GM19238 (cell line): ENCODE measurements at regions not wholly inside any gene's neighbourhood (a gene's known extent, or its start where the extent isn't known, plus 50 kb on each side); places are given as distances from the start of the nearest gene placed in this dataset.
A peak's percentile ranks its signal among the peaks of the same experiment; 100 is the strongest.

Experiments
- DNase-seq: peaks from one replicate; pipeline ENCODE4 v3.0.0; 2011; ENCODE audit warnings: low spot score; ENCODE audit not compliant: insufficient read length

DNA sequence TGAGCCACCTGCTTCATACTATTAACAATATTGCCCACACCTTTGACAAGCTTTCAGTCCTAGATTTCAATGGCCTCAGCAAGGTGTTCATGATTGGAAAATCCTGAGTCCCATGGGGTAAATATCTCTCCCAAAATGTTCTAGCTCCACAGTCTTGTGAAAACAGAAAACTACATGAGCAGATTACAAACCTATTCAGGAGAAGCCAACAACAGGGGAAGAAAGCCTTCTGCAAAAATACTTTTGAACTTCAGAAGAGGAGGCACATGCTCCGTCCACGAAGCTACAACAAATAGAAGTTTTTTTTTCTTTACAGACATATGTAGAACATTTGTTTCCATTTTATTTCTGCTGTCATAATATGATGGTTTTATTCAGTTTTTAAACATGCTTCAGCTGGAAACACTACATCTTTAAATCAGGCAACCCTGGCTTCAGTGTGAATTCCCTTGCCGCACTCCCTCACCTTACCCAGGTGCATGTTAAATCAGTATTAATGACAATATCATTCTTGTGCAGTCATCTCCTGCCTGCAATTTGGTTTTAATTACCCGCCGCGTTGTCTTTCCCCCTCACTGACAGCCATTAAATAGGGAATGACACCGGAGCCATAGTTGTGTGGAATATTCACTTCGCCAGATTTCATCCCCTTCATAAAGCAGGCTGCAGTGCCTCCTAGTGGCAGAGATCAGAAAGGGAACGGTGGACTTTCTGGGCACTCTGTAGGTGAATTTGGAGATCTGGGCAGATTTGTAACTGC, 725.5 kb upstream of the ARRDC4 start:
- peak; percentile 4 for DNase-seq

DNA sequence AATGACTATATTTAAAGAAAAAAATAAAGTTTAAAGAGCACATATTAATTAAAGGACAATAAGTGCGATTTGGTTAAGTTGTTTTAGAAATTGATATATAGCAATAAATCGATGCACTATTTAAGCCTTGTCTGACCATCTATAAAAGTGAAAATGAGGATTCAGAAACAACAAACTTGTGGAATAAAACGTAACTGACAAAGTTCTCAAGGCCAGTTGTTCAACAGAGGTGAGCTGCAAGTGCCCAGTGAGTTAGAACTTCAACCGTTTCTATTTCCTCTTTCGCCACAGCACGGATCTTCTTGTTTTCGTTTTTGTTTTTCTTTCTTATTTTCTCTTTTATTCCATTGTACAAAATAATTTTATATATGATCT, 724.9 kb upstream of the ARRDC4 start:
- DNase-seq: no peak

DNA sequence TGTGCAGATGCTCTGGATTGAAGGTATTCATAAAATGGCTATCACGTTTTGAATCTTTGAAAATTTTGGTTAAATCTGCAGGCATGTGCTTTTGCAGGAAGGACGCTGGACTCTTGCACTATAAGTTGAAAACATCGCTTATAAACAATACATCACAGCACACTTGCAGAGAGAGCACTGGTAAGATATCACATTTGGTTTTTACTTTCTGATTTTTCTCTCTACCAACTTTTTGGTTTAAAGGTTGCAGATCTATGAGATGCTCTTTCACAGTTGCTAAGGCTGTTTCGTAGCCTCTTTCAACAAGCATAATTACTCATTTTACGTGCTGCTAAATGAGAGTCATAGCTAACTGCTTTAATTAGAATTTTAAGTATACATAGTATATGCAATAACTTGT, 724.4 kb upstream of the ARRDC4 start:
- DNase-seq: no peak

DNA sequence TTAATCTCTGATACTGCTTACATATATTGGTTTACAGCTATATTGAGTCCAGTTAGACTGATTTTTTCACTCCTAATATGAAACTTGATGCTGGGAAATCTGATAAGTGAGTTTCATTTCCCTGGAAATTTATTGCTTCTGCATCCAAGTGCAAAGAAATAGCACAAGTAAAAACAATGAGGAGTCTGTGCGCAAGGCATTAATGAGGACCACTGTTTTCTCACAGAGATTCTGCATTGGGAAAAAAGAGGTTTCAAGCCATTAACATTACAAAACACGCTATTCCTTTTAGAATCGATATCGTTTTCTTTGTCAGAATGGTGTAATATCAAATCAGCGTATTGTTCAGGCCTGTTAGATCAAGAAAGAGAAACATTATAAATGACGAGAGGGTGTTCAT, 723.3 kb upstream of the ARRDC4 start:
- DNase-seq: no peak

DNA sequence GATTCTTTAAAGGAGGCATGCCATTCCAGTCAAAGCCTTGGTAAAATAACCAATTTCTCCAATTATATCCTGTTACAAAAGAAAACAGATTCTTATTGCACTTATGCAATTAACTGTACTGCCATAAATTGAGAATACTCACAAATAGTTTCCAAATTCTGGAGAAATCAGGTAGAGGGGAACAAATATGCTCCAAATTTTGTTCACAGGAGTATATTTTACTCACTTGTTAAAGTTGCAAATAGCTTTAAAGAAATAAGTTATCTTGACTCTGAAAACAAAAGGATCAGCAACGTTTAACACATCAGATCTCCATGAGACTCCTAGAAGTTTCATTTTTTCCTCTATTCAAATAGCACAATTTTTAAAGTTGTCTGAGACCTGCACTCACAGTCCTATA, 712.1 kb upstream of the ARRDC4 start:
- DNase-seq: no peak

DNA sequence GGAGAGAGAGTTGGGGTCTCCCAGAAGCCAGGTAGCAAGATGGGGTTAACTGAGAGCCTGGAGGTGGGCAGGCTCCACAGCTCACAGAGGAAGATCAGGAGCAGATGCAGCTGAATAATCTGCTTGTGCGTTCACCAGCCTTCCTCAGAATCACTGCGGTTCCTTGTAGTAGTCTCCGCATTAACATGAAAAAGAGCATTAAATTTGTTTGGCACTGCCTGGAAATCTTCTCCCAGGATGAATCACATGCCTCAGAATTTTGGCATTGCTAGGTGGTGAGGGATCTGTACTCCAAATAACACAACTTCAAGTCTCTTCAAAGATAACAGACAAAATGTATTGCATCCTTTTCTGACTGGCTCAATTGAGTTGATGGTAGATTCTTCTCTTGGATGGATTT, 700.6 kb upstream of the ARRDC4 start:
- DNase-seq: no peak

DNA sequence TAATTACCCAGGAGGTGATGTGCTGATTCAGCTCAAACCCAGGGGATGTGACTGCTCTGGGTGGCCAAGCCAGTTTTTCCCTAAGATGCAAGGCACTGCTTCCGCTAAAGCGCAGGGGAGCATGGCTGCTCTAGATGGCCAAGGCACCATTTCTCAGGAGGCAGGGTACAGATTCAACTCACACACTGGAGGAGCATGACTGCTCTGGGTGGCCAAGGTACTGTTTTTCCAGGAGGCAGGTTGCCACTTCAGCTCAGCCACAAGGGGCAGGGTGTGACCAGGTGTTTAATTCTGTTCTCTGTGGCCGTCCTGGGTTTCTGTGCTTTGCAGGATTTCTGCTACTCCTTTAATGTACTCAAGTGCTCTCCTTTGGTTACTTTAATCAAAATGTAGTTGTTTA, 659.3 kb upstream of the ARRDC4 start:
- no peak for DNase-seq

DNA sequence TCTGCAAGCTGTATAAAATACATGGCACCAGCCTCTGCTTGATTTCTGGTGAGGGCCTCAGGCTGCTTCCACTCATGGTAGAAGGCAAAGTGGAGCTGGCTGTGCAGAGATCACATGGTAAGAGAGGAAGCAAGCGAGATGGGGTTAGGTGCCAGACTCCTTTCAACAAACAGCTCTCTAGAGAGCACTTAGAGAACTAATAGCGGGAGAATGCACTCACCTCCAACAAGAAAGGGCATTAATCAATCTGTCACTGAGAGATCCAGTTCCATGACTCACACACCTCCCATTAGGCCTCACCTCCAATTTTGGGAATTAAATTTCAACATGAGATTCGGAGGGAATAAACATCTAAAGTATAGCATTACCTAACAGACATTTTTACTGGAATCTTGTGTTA, 644.1 kb upstream of the ARRDC4 start:
- DNase-seq: no peak

DNA sequence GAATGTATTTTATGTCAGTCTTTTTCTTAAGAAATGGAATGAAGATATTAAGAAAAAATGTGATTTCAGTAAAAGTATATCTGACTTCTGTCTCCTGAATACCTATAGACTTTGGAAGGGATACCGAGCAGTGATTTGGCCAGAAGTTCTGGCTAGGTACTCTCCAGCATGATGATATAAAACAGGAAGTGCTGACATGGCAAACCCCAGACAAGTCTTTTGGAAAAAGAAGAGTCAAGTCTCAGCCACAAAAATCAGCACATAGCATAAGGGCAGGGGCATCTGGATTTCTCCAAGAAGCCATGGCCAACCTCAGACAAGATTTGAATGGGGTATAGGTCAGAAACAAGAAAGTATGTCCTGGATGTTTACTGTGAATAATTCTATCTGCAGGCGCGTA, 643.3 kb upstream of the ARRDC4 start:
- DNase-seq: no peak

DNA sequence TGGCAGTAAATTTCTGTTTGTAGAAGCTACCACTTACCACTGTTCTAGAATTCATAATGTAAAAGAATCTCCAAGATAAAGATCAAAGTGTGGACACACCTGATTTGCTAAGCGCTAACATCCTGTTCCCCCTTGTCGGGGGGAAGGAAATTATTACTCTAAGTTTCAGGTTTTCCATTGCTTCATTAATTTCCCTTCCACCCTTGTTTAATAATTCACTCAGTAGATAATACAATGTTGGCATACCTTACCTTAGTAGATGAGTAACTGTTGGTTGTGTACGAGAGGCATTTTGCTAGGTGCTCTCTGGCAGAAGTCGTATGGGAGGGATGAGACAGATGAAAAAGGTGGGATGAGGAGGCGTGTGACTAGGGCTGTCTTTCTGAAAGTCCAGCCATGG, 641.2 kb upstream of the ARRDC4 start:
- DNase-seq: no peak

DNA sequence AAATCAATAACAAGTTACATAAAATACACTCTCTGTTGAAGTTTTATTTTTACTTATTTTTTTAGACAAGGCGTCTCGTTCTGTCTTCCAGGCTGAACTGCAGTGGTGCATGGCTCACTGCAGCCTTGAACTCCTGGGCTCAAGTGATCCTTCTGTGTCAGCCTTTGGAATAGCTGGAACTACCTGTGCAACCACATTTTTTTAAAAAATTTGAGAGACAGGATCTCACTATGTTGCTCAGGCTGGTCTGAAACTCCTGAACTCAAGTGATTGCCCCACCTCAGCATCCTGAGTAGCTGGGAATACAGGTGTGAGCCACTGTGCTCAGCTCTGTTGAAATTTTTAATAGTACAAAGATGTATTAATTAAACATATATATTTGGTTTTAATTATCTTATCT, 614.3 kb upstream of the ARRDC4 start:
- DNase-seq: no peak

DNA sequence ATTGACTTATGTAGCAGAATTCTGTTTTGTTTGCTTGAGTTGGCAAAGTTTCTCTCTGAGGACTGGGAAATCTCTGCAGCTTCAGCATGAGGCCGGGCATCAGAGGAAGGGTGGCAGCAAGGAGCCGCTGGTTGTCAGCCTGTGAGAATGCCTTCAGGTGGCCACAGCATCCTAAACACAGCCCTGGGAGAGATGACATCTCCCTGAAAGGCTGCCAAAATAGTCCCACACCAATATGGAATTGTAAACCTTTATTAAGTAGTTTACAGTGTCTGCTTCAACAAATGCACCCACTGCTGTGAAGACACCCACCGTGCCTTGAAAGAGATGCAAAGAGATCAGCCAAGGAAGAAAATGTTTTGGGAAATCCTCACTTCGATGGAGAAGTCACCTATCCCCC, 609.7 kb upstream of the ARRDC4 start:
- no peak for DNase-seq

DNA sequence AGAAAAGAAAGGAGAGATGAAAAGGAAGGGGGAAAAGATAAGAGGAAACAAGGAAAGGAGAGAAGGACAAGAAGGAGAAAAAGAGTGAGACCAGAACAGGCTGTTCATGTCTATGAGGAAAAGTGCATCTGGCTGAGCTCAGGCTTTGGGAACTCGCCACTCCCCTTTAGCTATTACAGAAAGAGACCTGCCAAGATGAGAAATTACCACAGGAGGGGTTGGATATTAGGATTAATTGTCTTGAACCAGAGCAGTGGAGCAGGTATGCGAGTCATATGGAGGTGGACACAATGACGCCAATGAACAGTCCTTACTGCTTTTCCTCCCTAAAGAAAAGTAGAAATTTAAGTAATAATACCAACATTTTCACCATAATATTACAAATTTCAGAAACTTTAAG, 577.0 kb upstream of the ARRDC4 start:
- no peak for DNase-seq

DNA sequence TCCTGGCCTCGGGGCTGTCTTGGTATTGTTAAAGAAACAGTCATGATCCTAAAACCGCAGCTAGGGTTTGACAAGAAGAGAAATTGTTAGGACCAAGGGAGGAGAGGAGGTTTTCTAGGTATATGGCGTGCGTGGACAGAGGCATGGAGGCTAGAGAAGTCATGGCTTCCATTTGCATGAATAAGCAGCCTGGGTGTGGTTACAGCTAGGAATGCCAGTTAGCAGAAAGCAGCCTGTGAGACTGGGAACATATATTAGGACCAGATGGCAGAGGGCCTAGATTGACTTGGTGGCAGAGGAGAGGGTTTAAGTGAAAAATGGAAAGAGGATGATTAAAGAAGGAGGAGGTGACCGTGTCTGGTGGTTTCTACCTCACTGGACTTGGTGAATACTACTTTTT, 573.6 kb upstream of the ARRDC4 start:
- no peak for DNase-seq

DNA sequence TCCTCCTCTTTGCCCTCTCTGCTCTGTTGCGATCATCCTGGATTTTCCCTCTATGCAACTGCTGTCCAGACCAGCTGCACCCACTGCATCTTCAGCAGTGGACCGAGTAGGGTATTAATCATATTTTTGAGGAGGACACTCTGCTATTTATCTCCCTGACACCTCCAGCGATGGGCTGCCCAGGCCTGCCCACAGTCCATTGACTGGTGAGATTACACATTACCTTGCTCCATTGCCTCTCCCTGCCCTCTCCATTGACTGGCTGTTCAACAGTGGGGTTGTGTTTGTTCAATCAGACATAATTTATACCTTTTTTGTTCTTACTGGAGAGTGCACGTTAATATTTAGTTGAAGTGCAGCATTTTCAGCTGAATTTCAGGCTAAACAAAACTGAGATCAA, 559.3 kb upstream of the ARRDC4 start:
- DNase-seq: no peak

DNA sequence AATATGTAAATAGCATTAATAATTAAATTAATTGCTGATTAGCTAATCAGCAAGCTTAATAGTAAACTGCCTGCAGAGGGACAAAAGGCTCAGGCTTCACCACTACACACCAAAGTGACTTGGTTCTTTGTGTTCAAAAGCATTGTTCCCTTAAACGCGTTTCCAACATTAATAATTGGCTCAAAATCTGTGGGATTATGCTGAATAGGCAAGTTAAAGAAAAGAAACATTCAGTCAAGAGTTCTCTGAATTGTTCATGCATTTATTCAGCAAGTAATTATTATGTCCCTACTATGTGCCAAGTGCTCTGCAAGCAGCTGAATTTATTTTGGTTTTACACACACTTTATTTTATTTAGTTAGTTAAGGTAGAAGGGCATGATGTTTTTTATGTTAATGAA, 558.5 kb upstream of the ARRDC4 start:
- DNase-seq: no peak

DNA sequence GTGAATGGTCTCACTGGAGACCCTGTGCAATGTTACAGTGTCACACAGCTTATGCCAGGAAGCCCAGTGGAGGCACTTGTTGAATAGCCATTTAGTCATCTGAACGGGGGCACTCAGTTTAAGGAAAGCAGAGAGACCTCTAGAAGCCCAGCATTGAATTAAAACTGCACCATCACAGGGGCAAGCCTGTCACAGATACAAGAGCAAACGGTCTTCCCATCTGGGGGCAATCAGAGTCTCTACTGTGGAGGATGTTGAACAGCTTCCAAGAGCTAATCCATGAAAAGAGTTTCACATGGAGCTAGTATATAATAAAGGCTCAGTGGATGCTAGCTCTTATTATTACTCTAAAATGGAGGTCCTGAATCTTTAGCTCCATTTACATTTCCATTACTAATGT, 553.7 kb upstream of the ARRDC4 start:
- no peak for DNase-seq

DNA sequence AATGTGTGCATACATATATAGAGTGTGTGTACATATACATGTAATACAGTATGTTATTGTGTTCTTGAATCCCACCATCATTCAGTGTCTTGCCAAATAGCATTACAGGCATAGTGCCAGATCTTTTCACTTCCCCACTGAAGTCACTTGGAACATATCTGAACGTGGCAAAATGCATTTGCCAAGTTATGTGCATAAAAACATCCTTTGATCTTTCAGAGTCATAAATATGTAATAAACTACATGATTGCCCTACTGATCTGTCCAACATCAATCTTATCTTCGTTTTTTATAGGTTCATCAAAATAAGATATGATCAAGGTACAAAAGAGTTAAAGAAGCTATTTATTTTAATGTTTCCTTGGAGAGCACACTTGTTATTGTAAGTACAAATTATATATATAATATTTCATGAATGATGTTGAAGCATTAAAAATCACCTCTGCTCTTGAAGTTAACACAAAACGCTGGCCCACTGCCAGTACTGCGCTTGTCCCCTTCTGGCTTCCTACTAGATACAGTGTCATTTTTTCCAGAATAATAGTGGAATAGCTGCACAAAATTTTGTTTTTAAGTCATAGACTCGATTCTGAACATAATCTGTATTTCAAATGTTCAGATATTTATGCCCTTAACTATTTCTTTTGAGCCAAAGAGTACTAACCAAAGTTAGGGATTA, 549.5 kb upstream of the ARRDC4 start:
- no peak for DNase-seq

DNA sequence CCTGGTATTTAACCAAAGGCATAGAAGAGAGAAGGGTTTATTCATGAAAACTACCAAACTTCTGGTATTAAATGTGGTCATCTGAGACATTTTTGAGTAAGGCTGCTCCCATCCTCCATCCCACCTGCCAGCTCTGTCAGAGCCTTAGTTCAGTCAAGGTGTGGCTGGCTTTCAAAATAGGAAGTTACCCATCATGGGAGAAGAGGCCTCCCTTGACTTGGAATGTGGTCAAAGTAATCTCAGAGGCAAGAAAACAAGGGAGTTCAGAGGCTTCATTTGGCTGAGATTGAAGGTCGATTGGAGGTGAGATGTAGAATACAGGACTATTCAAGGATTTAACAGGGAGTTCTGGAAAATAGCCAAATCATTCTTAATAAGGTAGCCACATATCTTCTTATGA, 540.4 kb upstream of the ARRDC4 start:
- no peak for DNase-seq

DNA sequence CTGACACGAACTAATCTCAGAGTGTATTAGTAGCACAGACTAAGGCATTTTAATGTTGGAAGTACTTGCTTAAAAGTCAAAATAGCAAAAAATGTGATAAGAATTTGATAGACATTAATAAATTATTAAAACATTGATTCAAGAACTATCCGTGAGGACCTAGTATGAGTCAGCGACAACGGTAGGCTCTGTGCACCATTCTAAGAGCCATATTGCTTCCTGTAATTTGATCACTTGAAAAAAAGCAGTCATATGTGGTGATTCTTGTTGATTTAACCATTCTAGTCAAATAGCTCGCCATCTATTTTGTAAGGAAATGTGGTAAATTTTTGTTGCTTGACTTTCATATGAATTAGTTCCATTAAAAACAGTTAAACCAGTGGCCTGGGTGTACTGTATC, 534.9 kb upstream of the ARRDC4 start:
- no peak for DNase-seq

DNA sequence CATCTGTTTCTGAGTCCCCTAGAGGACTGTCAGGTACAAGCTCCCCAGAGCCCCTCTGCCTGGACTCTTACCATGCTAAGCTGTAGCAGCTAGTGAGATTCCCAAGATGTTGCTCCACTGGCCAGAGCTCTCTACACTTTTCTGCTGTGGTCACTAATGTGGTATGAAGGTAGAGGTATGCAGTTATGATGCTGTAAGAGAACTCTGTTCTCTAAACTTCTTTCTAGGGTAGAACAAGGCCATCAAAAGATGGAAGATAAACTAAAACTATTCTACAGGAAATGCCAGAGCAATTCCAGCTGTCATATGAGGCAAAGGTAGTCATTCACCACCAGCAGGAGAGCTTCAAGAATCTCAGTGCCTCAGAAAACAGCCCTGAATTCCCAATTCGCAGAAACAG, 517.4 kb upstream of the ARRDC4 start:
- DNase-seq: no peak

DNA sequence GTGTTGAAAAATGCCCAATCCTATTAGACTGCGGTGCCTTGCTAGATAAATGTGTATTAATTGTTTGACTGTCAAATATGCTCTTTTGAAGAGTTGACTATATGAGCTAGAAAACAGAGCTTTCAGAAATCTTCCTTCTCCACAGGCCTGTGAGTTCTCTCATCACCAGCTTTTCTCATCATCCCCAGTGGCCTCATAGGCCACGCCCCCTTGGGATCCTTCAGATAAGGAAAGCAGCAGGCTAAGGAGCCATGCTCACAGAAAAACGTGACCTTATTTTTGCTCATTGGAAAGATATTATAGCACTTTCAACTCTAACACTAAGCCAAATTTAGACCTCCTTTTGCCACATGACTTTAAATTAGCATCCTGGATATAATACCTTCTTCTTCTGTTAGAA, 514.4 kb upstream of the ARRDC4 start:
- no peak for DNase-seq

DNA sequence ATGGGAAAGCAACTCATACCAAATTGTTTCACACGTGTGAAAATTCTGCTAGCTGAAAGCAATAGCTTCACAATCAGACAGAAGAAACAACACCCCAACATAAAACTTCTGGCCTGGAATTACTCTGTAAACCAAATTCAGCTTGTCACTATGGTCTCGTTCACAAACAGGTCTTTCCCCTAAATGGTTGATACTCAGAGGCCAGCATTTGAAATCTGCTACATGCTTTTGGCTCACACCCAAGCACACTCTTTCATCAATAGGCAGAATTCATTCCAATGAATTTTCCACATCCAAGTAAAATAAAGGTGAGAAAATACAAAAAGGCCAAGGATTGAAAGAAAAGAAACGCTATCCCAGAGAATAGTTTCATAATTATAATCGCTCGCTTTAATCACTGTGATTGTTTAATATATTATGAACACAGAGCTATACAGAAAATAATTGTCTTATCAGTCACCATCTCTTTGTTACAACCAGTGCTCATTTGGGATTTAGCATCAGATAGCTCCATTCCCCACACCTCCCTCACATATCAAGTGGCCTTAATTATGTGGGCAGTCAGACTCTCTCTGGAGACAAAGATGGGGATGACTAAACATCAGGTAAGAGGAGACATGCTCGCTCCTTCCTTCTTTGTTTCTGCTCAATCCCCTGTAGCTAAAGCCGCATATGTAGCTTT, 503.8 kb upstream of the ARRDC4 start:
- no peak for DNase-seq
